Lower leg skin (tissue), 3 donors: ENCODE measurements at regions not wholly inside any gene's neighbourhood (a gene's known extent, or its start where the extent isn't known, plus 50 kb on each side); places are given as distances from the start of the nearest gene placed in this dataset.
"Not testable (repeated sequence)": the region's sequence is repeated elsewhere in the genome, so short reads cannot be mapped to it uniquely, and the experiment has no call there.

ENCODE experiments used
- CTCF ChIP-seq, 3 donors: fragments of 450-650 bp; IDR thresholded peaks; one replicate each; pipeline ENCODE4 v1.5.1; 2016; ENCODE audit warnings: antibody characterized with exemption in 3 of 3, mild to moderate bottlenecking in 3 of 3, moderate library complexity in 2 of 3
- POLR2A ChIP-seq, 2 donors: fragments of 450-650 bp; IDR thresholded peaks; one replicate each; pipeline ENCODE4 v1.6.1; 2016 to 2017; ENCODE audit warnings: antibody characterized with exemption in 2 of 2, mild to moderate bottlenecking in 1 of 2, moderate library complexity in 1 of 2

GRCh38 chr9:87423885-87424284 is 73.8 kb upstream of the DAPK1 start:
- not testable (repeated sequence) for TF ChIP-seq CTCF, POLR2A (IDR thresholded peaks at IDR 0.05)
